ENCODE measurements at regions not wholly inside any gene's neighbourhood (a gene's known extent, or its start where the extent isn't known, plus 50 kb on each side); places are given as distances from the start of the nearest gene placed in this dataset.
"Not testable (repeated sequence)": the region's sequence is repeated elsewhere in the genome, so short reads cannot be mapped to it uniquely, and the experiment has no call there.

- Histone ChIP-seq H3K79me2 (ENCODE audit: control insufficient read depth, insufficient read depth, low read length) (no peaks in the 10 kb centered on the region), H4K20me1 (ENCODE audit: control insufficient read depth, insufficient read depth, low read length, poor library complexity, severe bottlenecking) (no peaks in the 10 kb centered on the region), H3K4me1 (ENCODE audit: control insufficient read depth in 2 of 2, insufficient read depth in 2 of 2, low read length in 2 of 2) (no peaks in the 10 kb centered on the region), H3K4me3 (ENCODE audit: control extremely low read depth in 1 of 5, extremely low read depth in 1 of 5, insufficient read depth in 1 of 5, low read depth in 2 of 5, low read length in 4 of 5) (no peak overlapping the region), H3K36me3 (replicated peaks in 1 of 2; ENCODE audit: control extremely low read depth in 1 of 2, control insufficient read depth in 1 of 2, extremely low read depth in 1 of 2, insufficient read depth in 2 of 2, low read length in 1 of 2) (no peaks in the 10 kb centered on the region), H3K9me3 (ENCODE audit: control extremely low read depth in 1 of 3, control insufficient read depth in 2 of 3, insufficient read depth in 1 of 3, low read length in 2 of 3) (peaks cover 0 to 4% (median 0%) of the 10 kb centered on the region in 3 donors), H3K4me2 (replicated peaks; ENCODE audit: low read depth, low read length, poor library complexity, severe bottlenecking) (no peak overlapping the region), H3K9ac (ENCODE audit: low read length) (no peak overlapping the region), H3K27ac (ENCODE audit: low read length in 2 of 2) (no peak overlapping the region), H3K27me3 (replicated peaks in 1 of 4; ENCODE audit: control extremely low read depth in 1 of 4, control insufficient read depth in 3 of 4, insufficient read depth in 4 of 4, low read length in 3 of 4) (no peaks in the 10 kb centered on the region), H2AFZ (ENCODE audit: insufficient read depth, low read depth, low read length, poor library complexity, severe bottlenecking) (no peak overlapping the region)
- 84% methylated on average over 9 of the region's 11 CpGs for whole genome bisulfite sequencing (ENCODE audit: insufficient coverage)
- H3K27me3 Mint-ChIP-seq: no peaks in the 10 kb centered on the region
- ChIA-PET CTCF (no interaction called here), POLR2A (no interaction called here)
- ATAC-seq (ENCODE audit: low read depth): no peak
- DNase-seq: no peak
- H3K9me3 Mint-ChIP-seq (ENCODE audit: insufficient read depth): peaks cover 3% of the 10 kb centered on the region
- H3K4me1 Mint-ChIP-seq: no peaks in the 10 kb centered on the region
- H3K27ac Mint-ChIP-seq: no peak overlapping the region
- intact Hi-C loops (cut with micrococcal nuclease): no loop called here
- TF ChIP-seq EZH2 (IDR thresholded peaks at IDR 0.05; ENCODE audit: borderline replicate concordance, insufficient read depth, low read depth, low read length, poor library complexity, severe bottlenecking): no peak
- TF ChIP-seq, protein P1, sequence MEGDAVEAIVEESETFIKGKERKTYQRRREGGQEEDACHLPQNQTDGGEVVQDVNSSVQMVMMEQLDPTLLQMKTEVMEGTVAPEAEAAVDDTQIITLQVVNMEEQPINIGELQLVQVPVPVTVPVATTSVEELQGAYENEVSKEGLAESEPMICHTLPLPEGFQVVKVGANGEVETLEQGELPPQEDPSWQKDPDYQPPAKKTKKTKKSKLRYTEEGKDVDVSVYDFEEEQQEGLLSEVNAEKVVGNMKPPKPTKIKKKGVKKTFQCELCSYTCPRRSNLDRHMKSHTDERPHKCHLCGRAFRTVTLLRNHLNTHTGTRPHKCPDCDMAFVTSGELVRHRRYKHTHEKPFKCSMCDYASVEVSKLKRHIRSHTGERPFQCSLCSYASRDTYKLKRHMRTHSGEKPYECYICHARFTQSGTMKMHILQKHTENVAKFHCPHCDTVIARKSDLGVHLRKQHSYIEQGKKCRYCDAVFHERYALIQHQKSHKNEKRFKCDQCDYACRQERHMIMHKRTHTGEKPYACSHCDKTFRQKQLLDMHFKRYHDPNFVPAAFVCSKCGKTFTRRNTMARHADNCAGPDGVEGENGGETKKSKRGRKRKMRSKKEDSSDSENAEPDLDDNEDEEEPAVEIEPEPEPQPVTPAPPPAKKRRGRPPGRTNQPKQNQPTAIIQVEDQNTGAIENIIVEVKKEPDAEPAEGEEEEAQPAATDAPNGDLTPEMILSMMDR (IDR thresholded peaks at IDR 0.05): no peak
- H3K4me3 Mint-ChIP-seq: no peak overlapping the region
These were observed 249.3 kb upstream of the MEIS1 start for GRCh38 chr2:66185497-66186054.

DNA sequence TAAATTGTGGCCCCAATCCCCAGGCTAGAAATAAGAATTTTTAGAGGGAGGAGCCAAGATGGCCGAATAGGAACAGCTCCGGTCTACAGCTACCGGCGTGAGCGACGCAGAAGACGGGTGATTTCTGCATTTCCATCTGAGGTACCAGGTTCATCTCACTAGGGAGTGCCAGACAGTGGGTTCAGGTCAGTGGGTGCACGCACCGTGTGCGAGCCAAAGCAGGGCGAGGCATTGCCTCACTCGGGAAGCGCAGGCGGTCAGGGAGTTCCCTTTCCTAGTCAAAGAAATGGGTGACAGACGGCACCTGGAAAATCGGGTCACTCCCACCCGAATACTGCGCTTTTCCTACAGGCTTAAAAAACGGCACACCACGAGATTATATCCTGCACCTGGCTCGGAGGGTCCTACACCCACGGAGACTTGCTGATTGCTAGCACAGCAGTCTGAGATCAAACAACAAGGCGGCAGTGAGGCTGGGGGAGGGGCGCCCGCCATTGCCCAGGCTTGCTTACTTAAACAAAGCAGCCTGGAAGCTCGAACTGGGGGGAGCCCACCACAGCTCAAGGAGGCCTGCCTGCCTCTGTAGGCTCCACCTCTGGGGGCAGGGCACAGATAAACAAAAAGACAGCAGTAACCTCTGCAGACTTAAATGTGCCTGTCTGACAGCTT, 257.7 kb upstream of the MEIS1 start:
- H3K27ac Mint-ChIP-seq; H3K4me1 ChIP-seq (ENCODE audit: control insufficient read depth in 2 of 2, insufficient read depth in 2 of 2, low read length in 2 of 2); POLR2A ChIA-PET; H3K9me3 Mint-ChIP-seq (ENCODE audit: insufficient read depth); H3K9ac ChIP-seq (ENCODE audit: low read length); H3K9me3 ChIP-seq (ENCODE audit: control extremely low read depth in 1 of 3, control insufficient read depth in 2 of 3, insufficient read depth in 1 of 3, low read length in 2 of 3); H3K36me3 ChIP-seq (replicated peaks in 1 of 2; ENCODE audit: control extremely low read depth in 1 of 2, control insufficient read depth in 1 of 2, extremely low read depth in 1 of 2, insufficient read depth in 2 of 2, low read length in 1 of 2); H3K27ac ChIP-seq (ENCODE audit: low read length in 2 of 2); H4K20me1 ChIP-seq (ENCODE audit: control insufficient read depth, insufficient read depth, low read length, poor library complexity, severe bottlenecking); H2AFZ ChIP-seq (ENCODE audit: insufficient read depth, low read depth, low read length, poor library complexity, severe bottlenecking); H3K4me3 ChIP-seq (ENCODE audit: control extremely low read depth in 1 of 5, extremely low read depth in 1 of 5, insufficient read depth in 1 of 5, low read depth in 2 of 5, low read length in 4 of 5); H3K27me3 Mint-ChIP-seq; H3K27me3 ChIP-seq (replicated peaks in 1 of 4; ENCODE audit: control extremely low read depth in 1 of 4, control insufficient read depth in 3 of 4, insufficient read depth in 4 of 4, low read length in 3 of 4); ATAC-seq (ENCODE audit: low read depth); H3K4me3 Mint-ChIP-seq; H3K4me2 ChIP-seq (replicated peaks; ENCODE audit: low read depth, low read length, poor library complexity, severe bottlenecking); intact Hi-C loops (cut with micrococcal nuclease); H3K4me1 Mint-ChIP-seq; CTCF ChIA-PET; DNase-seq; H3K79me2 ChIP-seq (ENCODE audit: control insufficient read depth, insufficient read depth, low read length): not testable (repeated sequence)
- WGBS (ENCODE audit: insufficient coverage): 91% methylated on average over 25 of the region's 26 CpGs

All from B cell (primary cell).